Limb (tissue), 2 donors: ENCODE measurements at regions not wholly inside any gene's neighbourhood (a gene's known extent, or its start where the extent isn't known, plus 50 kb on each side); places are given as distances from the start of the nearest gene placed in this dataset.
"Not testable (repeated sequence)": the region's sequence is repeated elsewhere in the genome, so short reads cannot be mapped to it uniquely, and the experiment has no call there.

Experiments
- DNase-seq, 2 donors: peaks; one replicate each; pipeline ENCODE4 v3.0.0-alpha.2; 2016; ENCODE audit errors: extremely low spot score in 2 of 2

- DNase-seq = not testable (repeated sequence)
These were observed 85.1 kb upstream of the MAP4 start for GRCh38 chr3:48101301-48101650.

GRCh38 chr3:48092270-48092669 lies 76.1 kb upstream of the MAP4 start:
- no peak for DNase-seq

GRCh38 chr3:48090166-48090939 lies 74.1 kb upstream of the MAP4 start:
- DNase-seq = no peak

GRCh38 chr3:48088749-48089466 lies 72.7 kb upstream of the MAP4 start:
- peak; percentile 97 for DNase-seq

- DNase-seq = peak; percentile 45 to 73
These were observed 72.0 kb upstream of the MAP4 start for GRCh38 chr3:48088056-48088748.

- no peak for DNase-seq
These were observed 70.5 kb upstream of the MAP4 start for GRCh38 chr3:48086705-48087104.

GRCh38 chr3:48084929-48085328 lies 68.7 kb upstream of the MAP4 start:
- no peak for DNase-seq

- DNase-seq = no peak
These were observed 68.0 kb upstream of the MAP4 start for GRCh38 chr3:48084170-48084569.

- DNase-seq = no peak
These were observed 66.5 kb upstream of the MAP4 start for GRCh38 chr3:48082580-48083184.

GRCh38 chr3:48077815-48078214 lies 61.6 kb upstream of the MAP4 start:
- DNase-seq = no peak

- DNase-seq = no peak
These were observed 53.8 kb upstream of the MAP4 start for GRCh38 chr3:48070030-48070429.

- DNase-seq = no peak
These were observed 53.1 kb upstream of the MAP4 start for GRCh38 chr3:48069339-48069738.

- no peak for DNase-seq
These were observed 52.7 kb upstream of the MAP4 start for GRCh38 chr3:48068886-48069285.

- DNase-seq = not testable (repeated sequence)
These were observed 52.1 kb upstream of the MAP4 start for GRCh38 chr3:48068320-48068719.

GRCh38 chr3:48067271-48067670 lies 51.1 kb upstream of the MAP4 start:
- no peak for DNase-seq
